ENCODE measurements at regions not wholly inside any gene's neighbourhood (a gene's known extent, or its start where the extent isn't known, plus 50 kb on each side); places are given as distances from the start of the nearest gene placed in this dataset.

DNA sequence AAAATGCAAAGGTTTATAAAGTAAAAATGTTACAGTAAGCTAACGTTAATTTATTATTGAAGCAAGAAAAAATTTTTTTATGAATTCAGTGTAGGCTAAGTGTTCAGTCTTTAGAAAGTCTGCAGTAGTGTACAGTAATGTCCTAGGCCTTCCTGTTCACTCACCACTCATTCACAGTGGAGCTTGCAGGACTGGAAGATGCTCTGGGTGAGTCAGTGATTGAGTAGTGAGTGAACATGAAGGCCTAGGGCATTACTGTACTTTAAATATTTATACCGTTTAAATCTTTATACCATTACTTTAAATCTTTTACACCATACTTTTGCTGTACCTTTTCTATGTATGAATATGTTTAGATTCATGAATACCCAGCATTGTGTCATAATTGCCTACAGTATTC, 120.3 kb upstream of the SLC38A4 start:
- TF ChIP-seq POLR2A (IDR thresholded peaks at IDR 0.05): no peak
- TF ChIP-seq, protein P1, sequence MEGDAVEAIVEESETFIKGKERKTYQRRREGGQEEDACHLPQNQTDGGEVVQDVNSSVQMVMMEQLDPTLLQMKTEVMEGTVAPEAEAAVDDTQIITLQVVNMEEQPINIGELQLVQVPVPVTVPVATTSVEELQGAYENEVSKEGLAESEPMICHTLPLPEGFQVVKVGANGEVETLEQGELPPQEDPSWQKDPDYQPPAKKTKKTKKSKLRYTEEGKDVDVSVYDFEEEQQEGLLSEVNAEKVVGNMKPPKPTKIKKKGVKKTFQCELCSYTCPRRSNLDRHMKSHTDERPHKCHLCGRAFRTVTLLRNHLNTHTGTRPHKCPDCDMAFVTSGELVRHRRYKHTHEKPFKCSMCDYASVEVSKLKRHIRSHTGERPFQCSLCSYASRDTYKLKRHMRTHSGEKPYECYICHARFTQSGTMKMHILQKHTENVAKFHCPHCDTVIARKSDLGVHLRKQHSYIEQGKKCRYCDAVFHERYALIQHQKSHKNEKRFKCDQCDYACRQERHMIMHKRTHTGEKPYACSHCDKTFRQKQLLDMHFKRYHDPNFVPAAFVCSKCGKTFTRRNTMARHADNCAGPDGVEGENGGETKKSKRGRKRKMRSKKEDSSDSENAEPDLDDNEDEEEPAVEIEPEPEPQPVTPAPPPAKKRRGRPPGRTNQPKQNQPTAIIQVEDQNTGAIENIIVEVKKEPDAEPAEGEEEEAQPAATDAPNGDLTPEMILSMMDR (IDR thresholded peaks at IDR 0.05): no peak

Measured in Peyer's patch (tissue), 4 donors.